Fibroblast of skin of right biceps (primary cell): ENCODE measurements at regions not wholly inside any gene's neighbourhood (a gene's known extent, or its start where the extent isn't known, plus 50 kb on each side); places are given as distances from the start of the nearest gene placed in this dataset.
A peak's percentile ranks its signal among the peaks of the same experiment; 100 is the strongest.

Experiments
- DNase-seq: peaks from one replicate; pipeline ENCODE4 v3.0.0-alpha.2; 2013

DNA sequence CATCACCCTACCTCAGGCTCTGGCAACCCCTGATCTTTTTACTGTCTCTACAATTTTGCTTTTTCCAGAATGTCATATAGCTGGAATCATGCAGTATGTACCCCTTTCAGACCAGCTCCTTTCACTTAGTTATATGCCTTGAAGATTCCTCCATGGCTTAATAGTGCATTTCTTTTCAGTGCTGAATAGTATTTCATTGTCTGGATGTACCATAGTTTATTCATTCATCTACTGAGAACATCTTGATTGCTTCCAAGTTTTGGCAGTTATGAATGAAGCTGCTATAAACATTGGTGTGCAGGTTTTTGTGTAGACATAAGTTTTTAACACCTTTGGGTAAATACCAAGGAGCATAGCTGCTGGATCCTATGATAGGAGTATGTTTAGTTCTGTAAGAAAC lies 50.8 kb upstream of the ANP32A start:
- no peak for DNase-seq

- DNase-seq = no peak
Observed at GRCh38 chr15:68874788-68875187, 54.1 kb upstream of the ANP32A start.

- DNase-seq = peak; percentile 86
Observed at GRCh38 chr15:68875377-68876116, 54.8 kb upstream of the SPESP1 start.

DNA sequence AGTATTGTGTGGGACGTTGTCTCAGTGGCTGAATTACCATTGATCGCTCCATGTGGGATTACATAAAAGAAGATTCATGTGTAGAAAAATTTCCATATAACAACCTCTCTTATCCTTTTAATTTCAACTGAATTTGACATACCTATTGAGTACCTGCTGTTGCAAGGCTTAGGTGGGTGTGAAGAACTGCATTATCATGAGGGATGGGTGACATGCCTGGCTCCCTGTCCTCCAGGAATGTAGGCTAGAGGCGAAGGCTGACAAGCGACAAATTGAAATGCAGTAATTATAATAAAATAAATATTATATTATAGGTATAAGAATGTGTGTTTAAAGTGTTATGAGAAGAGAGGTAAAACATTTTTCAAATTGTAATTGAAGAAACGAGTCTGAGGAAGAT lies 52.7 kb upstream of the SPESP1 start:
- no peak for DNase-seq

GRCh38 chr15:68880382-68880781 lies 49.9 kb upstream of the SPESP1 start:
- DNase-seq = no peak
